AG10803 (cell line): ENCODE measurements at regions not wholly inside any gene's neighbourhood (a gene's known extent, or its start where the extent isn't known, plus 50 kb on each side); places are given as distances from the start of the nearest gene placed in this dataset.
A peak's percentile ranks its signal among the peaks of the same experiment; 100 is the strongest.
"Not testable (repeated sequence)": the region's sequence is repeated elsewhere in the genome, so short reads cannot be mapped to it uniquely, and the experiment has no call there.

Experiments used
- DNase-seq: peaks from one replicate; pipeline ENCODE4 v3.0.0; 2010; ENCODE audit warnings: low read depth
- H3K4me3 ChIP-seq: 2 replicates; pipeline ENCODE4 v1.5.1; 2011; ENCODE audit warnings: mild to moderate bottlenecking, low read length, control low read depth
- CTCF ChIP-seq: conservative IDR thresholded peaks from 2 replicates; pipeline ENCODE4 v1.5.1; 2011; ENCODE audit warnings: mild to moderate bottlenecking, low read length, control low read depth, inconsistent platforms

- no peak overlapping the region for H3K4me3 ChIP-seq
- TF ChIP-seq CTCF: no peak
- no peak for DNase-seq
Observed at GRCh38 chr12:84413656-84414055, 498.9 kb downstream of the SLC6A15 start.

GRCh38 chr12:84412226-84412625 lies 500.4 kb downstream of the SLC6A15 start:
- no peak overlapping the region for H3K4me3 ChIP-seq
- no peak for TF ChIP-seq CTCF
- DNase-seq: peak; percentile 71

- DNase-seq: no peak
- no peak for TF ChIP-seq CTCF
- H3K4me3 ChIP-seq: no peak overlapping the region
Observed at GRCh38 chr12:84411031-84411430, 501.6 kb downstream of the SLC6A15 start.

- DNase-seq: peak; percentile 11
- no peak for TF ChIP-seq CTCF
- no peak overlapping the region for H3K4me3 ChIP-seq
Observed at GRCh38 chr12:84408936-84409335, 503.7 kb downstream of the SLC6A15 start.

- not testable (repeated sequence) for DNase-seq, H3K4me3 ChIP-seq
Observed at GRCh38 chr12:84406720-84407119, 505.9 kb downstream of the SLC6A15 start.

- DNase-seq: no peak
- no peak overlapping the region for H3K4me3 ChIP-seq
- TF ChIP-seq CTCF: no peak
Observed at GRCh38 chr12:84397846-84398245, 514.8 kb downstream of the SLC6A15 start.

GRCh38 chr12:84397263-84397662 lies 515.3 kb downstream of the SLC6A15 start:
- TF ChIP-seq CTCF: peak; percentile 46
- peak; percentile 10 for DNase-seq
- no peak overlapping the region for H3K4me3 ChIP-seq

- not testable (repeated sequence) for H3K4me3 ChIP-seq, DNase-seq
Observed at GRCh38 chr12:84391176-84391575, 521.4 kb downstream of the SLC6A15 start.
